ENCODE measurements at regions not wholly inside any gene's neighbourhood (a gene's known extent, or its start where the extent isn't known, plus 50 kb on each side); places are given as distances from the start of the nearest gene placed in this dataset.

GRCh38 chr6:113642001-113642713, 215.0 kb upstream of the MARCKS start:
- no peaks in the 10 kb centered on the region for H3K36me3 ChIP-seq
- no peak overlapping the region for H3K27ac ChIP-seq
- no peaks in the 10 kb centered on the region for H3K27me3 ChIP-seq
- no peak for DNase-seq (ENCODE audit: low spot score)
- H3K4me1 ChIP-seq, result peaks cover 0 to 9% of the 10 kb centered on the region in 2 donors
- H3K4me3 ChIP-seq, result no peak overlapping the region
- no peaks in the 10 kb centered on the region for H3K9me3 ChIP-seq
- TF ChIP-seq, protein P1, sequence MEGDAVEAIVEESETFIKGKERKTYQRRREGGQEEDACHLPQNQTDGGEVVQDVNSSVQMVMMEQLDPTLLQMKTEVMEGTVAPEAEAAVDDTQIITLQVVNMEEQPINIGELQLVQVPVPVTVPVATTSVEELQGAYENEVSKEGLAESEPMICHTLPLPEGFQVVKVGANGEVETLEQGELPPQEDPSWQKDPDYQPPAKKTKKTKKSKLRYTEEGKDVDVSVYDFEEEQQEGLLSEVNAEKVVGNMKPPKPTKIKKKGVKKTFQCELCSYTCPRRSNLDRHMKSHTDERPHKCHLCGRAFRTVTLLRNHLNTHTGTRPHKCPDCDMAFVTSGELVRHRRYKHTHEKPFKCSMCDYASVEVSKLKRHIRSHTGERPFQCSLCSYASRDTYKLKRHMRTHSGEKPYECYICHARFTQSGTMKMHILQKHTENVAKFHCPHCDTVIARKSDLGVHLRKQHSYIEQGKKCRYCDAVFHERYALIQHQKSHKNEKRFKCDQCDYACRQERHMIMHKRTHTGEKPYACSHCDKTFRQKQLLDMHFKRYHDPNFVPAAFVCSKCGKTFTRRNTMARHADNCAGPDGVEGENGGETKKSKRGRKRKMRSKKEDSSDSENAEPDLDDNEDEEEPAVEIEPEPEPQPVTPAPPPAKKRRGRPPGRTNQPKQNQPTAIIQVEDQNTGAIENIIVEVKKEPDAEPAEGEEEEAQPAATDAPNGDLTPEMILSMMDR (IDR thresholded peaks at IDR 0.05), result no peak

DNA sequence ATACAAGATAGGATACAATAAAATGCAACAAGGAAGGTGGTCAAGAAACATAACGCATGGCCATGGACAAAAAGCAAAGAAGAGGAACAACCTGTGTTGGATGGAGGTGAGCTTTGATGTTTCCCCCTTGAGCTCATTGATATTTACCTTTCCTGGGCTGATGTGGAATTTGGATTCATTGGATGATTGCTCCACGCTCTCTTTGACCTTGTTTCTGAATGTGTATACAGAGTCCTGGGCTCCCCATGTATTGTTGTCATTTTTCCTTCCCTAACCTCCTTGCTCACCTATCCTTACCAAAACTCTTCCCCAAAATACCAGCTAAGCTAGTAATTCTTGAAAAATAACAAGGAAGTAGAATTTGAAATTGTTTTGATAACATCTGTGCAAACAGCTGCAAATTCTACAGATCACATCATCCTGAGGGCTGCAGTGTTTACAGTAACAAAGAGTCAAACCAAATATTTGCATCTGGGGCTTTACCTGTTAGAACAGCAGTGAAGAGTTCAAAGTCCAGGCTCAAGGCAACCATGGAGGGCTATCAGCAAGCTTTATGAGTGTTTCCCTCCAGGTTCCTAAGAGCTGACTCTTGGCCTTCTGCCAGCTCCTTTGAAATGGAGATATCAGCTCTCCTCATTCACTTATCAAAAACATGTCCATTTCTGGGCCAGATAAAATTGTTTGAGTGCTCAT, 214.3 kb upstream of the MARCKS start:
- TF ChIP-seq, protein P1 (IDR thresholded peaks at IDR 0.05), result no peak
- Histone ChIP-seq H3K27me3 (no peaks in the 10 kb centered on the region), H3K4me1 (peaks cover 0 to 9% of the 10 kb centered on the region in 2 donors), H3K36me3 (no peaks in the 10 kb centered on the region), H3K27ac (no peak overlapping the region), H3K9me3 (no peaks in the 10 kb centered on the region), H3K4me3 (no peak overlapping the region)
- DNase-seq (ENCODE audit: low spot score), result no peak

DNA sequence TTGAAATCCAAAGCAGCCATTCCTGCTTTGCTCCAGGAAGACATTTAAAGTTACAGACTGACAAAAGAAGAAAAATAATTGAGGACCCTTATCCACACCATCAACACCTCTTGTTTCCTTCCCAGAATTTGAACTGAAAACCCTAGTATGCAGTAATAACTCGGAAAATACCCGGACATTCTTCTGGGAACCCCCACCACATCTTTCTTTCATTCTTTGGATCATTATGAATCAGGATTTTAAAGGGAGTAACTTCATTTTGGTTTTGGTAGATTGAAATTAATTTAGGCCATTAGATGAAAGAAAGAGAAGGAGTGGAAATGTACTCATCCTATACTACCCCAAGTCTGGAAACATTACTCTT, 213.8 kb upstream of the MARCKS start:
- Histone ChIP-seq H3K4me1 (peaks cover 0 to 9% of the 10 kb centered on the region in 2 donors), H3K9me3 (no peaks in the 10 kb centered on the region), H3K27me3 (no peaks in the 10 kb centered on the region), H3K4me3 (no peak overlapping the region), H3K36me3 (no peaks in the 10 kb centered on the region), H3K27ac (no peak overlapping the region)
- TF ChIP-seq, protein P1 (IDR thresholded peaks at IDR 0.05), result no peak
- no peak for DNase-seq (ENCODE audit: low spot score)

DNA sequence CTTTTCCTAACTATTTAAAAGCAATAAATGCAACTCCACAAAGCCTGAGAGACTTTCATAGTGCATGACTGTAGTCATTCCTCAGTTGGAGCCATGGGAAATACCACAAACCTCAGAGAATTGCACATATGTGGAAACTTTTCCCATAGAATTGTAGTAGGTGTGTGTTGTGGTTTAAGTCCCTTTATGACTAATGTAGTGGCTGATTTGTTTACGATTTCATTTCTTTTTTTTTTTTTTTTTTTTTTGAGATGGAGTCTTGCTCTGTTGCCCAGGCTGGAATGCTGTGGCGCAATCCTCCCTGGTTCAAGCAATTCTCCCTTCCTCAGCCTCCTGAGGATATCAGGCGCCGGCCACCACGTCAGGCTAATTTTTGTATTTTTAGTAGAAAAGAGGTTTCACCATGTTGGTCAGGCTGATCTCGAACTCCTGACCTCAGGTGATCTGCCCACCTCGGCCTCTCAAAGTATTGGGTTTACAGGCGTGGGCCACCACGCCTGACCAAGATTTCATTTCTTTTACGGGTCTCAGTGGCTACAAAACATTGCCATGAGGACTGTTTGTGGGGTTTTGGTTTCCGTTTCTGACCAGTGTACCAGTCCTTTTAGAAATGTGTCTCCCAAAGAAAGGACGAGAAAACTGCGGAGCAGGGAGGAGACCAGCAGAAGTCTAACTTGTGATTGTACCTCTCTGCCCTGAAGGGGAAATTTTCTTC, 212.1 kb upstream of the MARCKS start:
- H3K27me3 ChIP-seq, result no peaks in the 10 kb centered on the region
- TF ChIP-seq, protein P1 (IDR thresholded peaks at IDR 0.05), result no peak
- H3K36me3 ChIP-seq, result no peaks in the 10 kb centered on the region
- DNase-seq (ENCODE audit: low spot score), result no peak
- no peaks in the 10 kb centered on the region for H3K9me3 ChIP-seq
- H3K4me3 ChIP-seq, result no peak overlapping the region
- no peak overlapping the region for H3K27ac ChIP-seq
- H3K4me1 ChIP-seq, result peaks cover 0 to 9% of the 10 kb centered on the region in 2 donors

DNA sequence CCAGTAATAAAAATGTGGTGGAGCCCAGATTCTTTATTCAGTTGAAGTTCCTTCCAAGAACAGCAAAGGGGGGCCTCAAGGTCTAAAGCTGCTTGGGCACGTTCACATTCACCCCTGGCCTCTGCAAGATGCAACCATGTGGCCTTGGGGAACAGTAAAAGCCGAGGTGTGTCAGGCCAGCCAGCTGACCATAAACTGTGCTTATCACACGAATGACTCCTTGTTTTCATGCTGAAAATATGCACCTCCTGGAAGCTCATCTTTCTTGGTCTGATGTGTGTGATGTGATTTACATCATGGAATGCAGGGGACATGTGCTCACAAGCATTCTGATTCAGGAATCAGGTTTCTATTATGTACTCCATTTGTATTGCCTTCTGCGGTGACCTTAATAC, 211.6 kb upstream of the MARCKS start:
- Histone ChIP-seq H3K27ac (no peak overlapping the region), H3K36me3 (no peaks in the 10 kb centered on the region), H3K4me1 (peaks cover 0 to 9% of the 10 kb centered on the region in 2 donors), H3K4me3 (no peak overlapping the region), H3K27me3 (no peaks in the 10 kb centered on the region), H3K9me3 (no peaks in the 10 kb centered on the region)
- DNase-seq (ENCODE audit: low spot score), result no peak
- TF ChIP-seq, protein P1 (IDR thresholded peaks at IDR 0.05), result no peak
